Stimulated activated memory B cell treated with anti-CD40 and anti-IgM and Interleukin-4, amounts not matched to agents 10 μg/mL and 1 μg/mL and 100 μg/mL, for 72 hours (primary cell): ENCODE measurements at regions not wholly inside any gene's neighbourhood (a gene's known extent, or its start where the extent isn't known, plus 50 kb on each side); places are given as distances from the start of the nearest gene placed in this dataset.

Source experiments
- ATAC-seq: fragments of 150-1000 bp; cut with Tn5 transposase; 2 replicates; pipeline ENCODE4 v1.10.0; 2021
- H3K27ac Mint-ChIP-seq: one replicate; pipeline ENCODE4 v1.8.0; 2022; ENCODE audit warnings: mild to moderate bottlenecking, mixed read lengths
- H3K27me3 Mint-ChIP-seq: one replicate; pipeline ENCODE4 v1.8.0; 2022; ENCODE audit warnings: mixed read lengths
- H3K36me3 Mint-ChIP-seq: one replicate; pipeline ENCODE4 v1.8.0; 2022; ENCODE audit warnings: mixed read lengths
- H3K4me1 Mint-ChIP-seq: one replicate; pipeline ENCODE4 v1.8.0; 2022; ENCODE audit warnings: mixed read lengths
- H3K4me3 Mint-ChIP-seq: one replicate; pipeline ENCODE4 v1.8.0; 2022; ENCODE audit warnings: mild to moderate bottlenecking, moderate library complexity, mixed read lengths
- H3K9me3 Mint-ChIP-seq: one replicate; pipeline ENCODE4 v1.8.0; 2022; ENCODE audit warnings: mixed read lengths

DNA sequence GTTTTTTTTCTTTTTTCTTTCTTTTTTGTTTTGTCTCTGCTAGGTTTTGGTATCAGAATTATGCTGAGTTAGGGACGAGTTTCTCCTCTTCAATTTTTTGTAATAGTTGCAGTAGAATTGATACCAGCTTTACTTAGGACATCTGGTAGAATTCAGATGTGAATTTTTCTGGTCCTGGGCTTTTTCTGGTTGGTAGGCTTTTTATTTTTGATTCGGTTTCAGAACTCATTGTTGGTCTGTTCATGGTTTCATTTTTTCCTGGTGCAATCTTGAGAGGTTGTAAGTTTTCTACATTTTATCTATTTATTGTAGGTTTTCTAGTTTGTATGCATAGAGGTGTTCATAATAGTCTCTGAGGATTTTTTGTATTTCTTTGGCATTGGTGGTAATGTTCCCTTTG lies 498.1 kb upstream of the CPEB2 start:
- H3K27ac Mint-ChIP-seq: no peak overlapping the region
- no peak for ATAC-seq
- no peak overlapping the region for H3K4me3 Mint-ChIP-seq
- no peaks in the 10 kb centered on the region for H3K36me3 Mint-ChIP-seq
- peaks cover 6% of the 10 kb centered on the region for H3K4me1 Mint-ChIP-seq
- H3K9me3 Mint-ChIP-seq: peaks cover 2% of the 10 kb centered on the region
- no peaks in the 10 kb centered on the region for H3K27me3 Mint-ChIP-seq

DNA sequence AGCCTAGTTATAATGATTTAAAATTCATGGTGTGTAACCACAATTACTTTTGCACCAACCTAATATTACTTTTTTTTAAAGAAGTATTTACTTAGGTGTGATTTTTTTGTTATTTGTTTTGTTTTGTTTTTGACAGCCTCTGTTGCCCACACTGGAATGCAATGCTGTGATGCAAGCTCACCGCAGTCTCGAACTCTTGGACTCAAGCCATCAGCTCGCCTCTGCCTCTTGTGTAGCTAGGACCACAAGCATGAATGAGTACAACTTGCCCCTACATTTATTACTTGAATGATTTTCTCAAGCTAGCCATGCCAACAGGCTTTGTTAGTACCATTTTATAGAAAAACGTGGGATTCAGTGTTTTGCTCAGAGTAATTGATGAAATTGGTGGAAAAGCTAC lies 488.8 kb upstream of the CPEB2 start:
- no peaks in the 10 kb centered on the region for H3K9me3 Mint-ChIP-seq
- H3K27ac Mint-ChIP-seq: no peak overlapping the region
- ATAC-seq: no peak
- no peak overlapping the region for H3K4me3 Mint-ChIP-seq
- no peaks in the 10 kb centered on the region for H3K27me3 Mint-ChIP-seq
- no peaks in the 10 kb centered on the region for H3K36me3 Mint-ChIP-seq
- H3K4me1 Mint-ChIP-seq: no peaks in the 10 kb centered on the region

DNA sequence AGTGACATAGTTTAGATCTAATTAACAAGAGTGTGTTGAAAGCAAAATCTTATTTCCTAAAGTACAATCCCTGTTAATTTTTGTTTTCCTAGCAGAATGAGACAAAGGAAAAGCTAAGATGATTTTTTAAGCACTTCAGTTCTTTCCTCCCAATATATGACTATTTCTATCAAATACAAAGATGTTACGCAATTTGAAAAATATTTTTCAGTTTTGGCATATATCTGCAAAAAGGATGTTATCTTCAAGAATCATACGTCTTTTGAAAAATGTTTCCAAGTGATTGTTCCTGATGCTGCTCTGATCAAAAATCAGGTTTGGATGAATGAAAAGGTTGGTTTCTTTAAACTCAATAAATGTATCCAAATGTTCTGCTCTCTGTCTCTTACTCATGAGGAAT lies 486.7 kb upstream of the CPEB2 start:
- no peaks in the 10 kb centered on the region for H3K27me3 Mint-ChIP-seq
- H3K27ac Mint-ChIP-seq: no peak overlapping the region
- no peaks in the 10 kb centered on the region for H3K36me3 Mint-ChIP-seq

DNA sequence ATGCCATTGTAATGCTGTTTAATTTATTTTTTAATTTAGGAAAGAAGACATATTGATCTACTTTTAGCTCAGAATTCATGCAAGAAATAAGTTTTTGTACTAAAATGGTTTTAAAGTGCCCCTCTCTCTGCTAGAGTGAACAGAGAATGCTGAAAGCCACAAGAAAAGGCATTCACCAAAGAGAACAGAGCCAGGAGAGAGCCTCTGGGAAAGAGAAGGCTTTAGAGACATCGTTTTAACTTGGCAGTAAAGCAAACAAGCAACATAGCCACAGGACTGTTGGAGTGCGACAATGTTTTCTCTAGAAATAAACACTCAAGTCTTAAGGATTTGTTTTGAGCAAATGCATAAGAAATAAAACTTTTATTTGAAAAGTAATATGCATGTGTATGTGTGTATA lies 484.1 kb upstream of the CPEB2 start:
- peaks cover under 1% of the 10 kb centered on the region for H3K9me3 Mint-ChIP-seq
- H3K27ac Mint-ChIP-seq: no peak overlapping the region
- H3K36me3 Mint-ChIP-seq: no peaks in the 10 kb centered on the region
- no peaks in the 10 kb centered on the region for H3K4me1 Mint-ChIP-seq
- no peak overlapping the region for H3K4me3 Mint-ChIP-seq
- H3K27me3 Mint-ChIP-seq: no peaks in the 10 kb centered on the region
- no peak for ATAC-seq

More for the DNA sequence above, 486.7 kb upstream of the CPEB2 start:
- no peaks in the 10 kb centered on the region for H3K4me1 Mint-ChIP-seq
- ATAC-seq: no peak
- H3K9me3 Mint-ChIP-seq: no peaks in the 10 kb centered on the region
- no peak overlapping the region for H3K4me3 Mint-ChIP-seq

DNA sequence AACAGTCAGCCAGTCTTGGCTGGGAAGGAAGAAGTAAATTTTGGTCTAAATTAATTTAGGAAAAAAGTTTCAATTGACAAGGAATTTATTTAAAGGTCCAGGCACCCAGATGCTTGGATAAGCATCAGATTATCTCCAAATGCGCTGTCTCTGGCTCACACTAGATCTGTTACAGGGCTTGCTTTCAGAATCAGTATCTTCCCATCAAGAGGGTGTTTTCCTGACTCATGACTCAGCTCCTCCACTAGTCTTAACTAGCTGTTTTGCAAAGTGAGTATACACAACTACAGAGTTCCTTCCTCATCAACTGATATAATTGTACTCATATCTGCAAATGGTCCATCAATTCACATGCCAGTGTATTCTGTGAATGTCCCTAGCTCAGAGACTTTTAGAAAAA lies 482.1 kb upstream of the CPEB2 start:
- Mint-ChIP-seq H3K4me3 (no peak overlapping the region), H3K27ac (no peak overlapping the region), H3K4me1 (no peaks in the 10 kb centered on the region), H3K9me3 (peaks cover 3% of the 10 kb centered on the region), H3K36me3 (no peaks in the 10 kb centered on the region), H3K27me3 (no peaks in the 10 kb centered on the region)
- ATAC-seq: no peak

DNA sequence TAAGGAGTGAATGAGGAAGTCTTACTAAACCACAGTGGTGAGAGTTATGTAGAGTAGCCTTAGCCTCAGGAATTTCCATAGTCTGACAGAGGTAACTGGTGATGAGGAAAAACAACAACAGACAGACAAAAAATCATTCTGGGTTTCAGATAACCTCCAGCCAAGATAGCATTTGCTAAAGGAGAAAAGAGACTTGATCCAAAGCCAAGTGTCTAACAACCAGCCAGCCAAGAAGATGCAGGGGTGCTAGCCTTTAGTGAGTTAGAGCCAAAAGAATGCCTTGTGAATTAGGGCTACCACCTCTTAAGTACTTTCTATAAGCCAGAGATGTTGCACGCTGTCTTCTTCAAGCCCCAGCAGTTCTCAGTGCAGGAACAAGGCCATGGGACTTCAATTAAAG lies 478.0 kb upstream of the CPEB2 start:
- no peaks in the 10 kb centered on the region for H3K27me3 Mint-ChIP-seq
- H3K4me1 Mint-ChIP-seq: no peaks in the 10 kb centered on the region
- H3K9me3 Mint-ChIP-seq: peaks cover 3% of the 10 kb centered on the region
- H3K36me3 Mint-ChIP-seq: no peaks in the 10 kb centered on the region
- H3K27ac Mint-ChIP-seq: no peak overlapping the region
- no peak for ATAC-seq
- H3K4me3 Mint-ChIP-seq: no peak overlapping the region

DNA sequence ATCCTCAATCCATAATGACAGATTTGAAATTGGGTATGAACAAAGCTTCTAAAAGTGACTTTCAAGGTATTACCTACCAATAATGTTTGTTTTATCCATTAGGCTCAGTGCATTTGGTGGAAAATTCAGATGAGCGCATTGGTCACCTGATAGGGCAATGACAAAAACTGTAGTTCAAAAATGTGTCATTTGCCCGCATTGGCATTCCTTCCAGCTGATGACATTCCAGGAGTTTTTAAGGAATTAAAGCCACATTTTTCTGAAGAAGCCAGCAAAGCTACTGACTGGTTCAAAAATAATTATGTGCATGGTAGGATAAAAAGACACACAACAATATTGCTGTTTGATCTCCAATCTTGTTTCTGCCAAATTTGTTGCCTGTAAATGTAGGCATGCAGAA lies 473.4 kb upstream of the CPEB2 start:
- no peaks in the 10 kb centered on the region for H3K9me3 Mint-ChIP-seq
- no peak for ATAC-seq

DNA sequence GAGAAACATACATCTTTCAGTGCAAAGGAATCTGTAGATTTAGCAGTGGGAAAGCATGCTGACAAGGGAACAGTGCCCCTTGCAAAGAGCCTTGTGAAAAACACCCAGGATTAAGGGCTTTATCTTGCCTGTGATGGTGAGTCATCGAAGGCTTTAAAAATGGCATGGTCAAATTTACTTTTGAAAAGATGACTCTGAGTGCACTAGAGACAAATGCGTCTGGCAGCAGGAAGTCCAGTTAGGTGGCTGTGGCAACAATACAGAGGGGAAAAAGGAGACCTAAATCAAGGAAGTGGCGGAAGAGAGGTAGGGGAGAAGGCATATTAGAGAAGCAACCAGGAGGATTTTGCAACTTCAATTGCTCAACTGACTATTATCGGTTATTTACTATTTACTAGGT lies 472.6 kb upstream of the CPEB2 start:
- Mint-ChIP-seq H3K27ac (no peak overlapping the region), H3K27me3 (no peaks in the 10 kb centered on the region), H3K36me3 (no peaks in the 10 kb centered on the region), H3K9me3 (no peaks in the 10 kb centered on the region), H3K4me3 (no peak overlapping the region), H3K4me1 (peaks cover 6% of the 10 kb centered on the region)
- no peak for ATAC-seq

More for the DNA sequence above, 473.4 kb upstream of the CPEB2 start:
- Mint-ChIP-seq H3K27me3 (no peaks in the 10 kb centered on the region), H3K4me1 (peaks cover 6% of the 10 kb centered on the region), H3K36me3 (no peaks in the 10 kb centered on the region), H3K4me3 (no peak overlapping the region), H3K27ac (no peak overlapping the region)

DNA sequence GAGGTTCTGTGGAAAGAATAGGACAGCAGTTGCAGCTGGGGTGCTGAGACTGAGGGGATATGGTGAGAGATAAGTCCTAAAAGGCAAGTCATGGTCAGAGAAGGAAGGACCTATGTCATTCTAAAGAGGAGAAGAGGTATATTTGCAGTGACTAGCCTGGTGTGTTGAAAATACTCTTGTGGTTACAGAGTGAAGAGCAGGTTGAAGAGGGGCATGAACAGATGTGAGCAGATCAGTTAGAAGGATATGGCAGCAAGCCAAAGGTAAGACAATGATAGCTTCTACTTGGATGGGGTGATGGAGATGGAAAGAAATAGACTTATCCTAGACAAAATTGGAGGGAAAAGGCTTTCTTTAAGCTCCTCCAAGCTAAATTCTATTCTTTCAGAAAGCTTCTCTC lies 469.8 kb upstream of the CPEB2 start:
- H3K27ac Mint-ChIP-seq: no peak overlapping the region
- no peaks in the 10 kb centered on the region for H3K36me3 Mint-ChIP-seq
- H3K4me3 Mint-ChIP-seq: no peak overlapping the region
- no peak for ATAC-seq
- H3K4me1 Mint-ChIP-seq: peaks cover 6% of the 10 kb centered on the region
- no peaks in the 10 kb centered on the region for H3K9me3 Mint-ChIP-seq
- H3K27me3 Mint-ChIP-seq: no peaks in the 10 kb centered on the region

DNA sequence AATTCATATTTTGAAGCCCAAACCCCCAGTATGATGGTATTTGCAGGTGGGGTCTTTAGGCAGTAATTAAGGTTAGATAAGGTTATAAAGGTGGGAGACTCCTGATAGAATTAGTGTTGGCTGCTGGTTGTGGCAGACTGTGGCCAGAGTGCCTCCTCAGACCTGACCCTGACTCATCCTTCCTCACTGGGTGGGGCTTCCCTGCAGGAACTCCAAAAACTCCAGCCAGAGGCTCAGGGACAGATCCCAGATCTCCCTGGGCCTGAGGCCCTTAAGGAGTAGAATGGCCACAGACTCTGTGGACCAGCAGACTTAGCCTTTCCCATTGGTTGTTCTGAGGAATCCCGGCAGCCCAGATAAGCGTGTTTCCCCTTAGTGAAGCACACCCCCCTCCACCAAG lies 463.0 kb upstream of the CPEB2 start:
- ATAC-seq: no peak
- H3K27me3 Mint-ChIP-seq: peaks cover 10% of the 10 kb centered on the region
- no peaks in the 10 kb centered on the region for H3K36me3 Mint-ChIP-seq
- H3K4me1 Mint-ChIP-seq: no peaks in the 10 kb centered on the region
- H3K4me3 Mint-ChIP-seq: no peak overlapping the region
- no peak overlapping the region for H3K27ac Mint-ChIP-seq
- peaks cover 5% of the 10 kb centered on the region for H3K9me3 Mint-ChIP-seq

DNA sequence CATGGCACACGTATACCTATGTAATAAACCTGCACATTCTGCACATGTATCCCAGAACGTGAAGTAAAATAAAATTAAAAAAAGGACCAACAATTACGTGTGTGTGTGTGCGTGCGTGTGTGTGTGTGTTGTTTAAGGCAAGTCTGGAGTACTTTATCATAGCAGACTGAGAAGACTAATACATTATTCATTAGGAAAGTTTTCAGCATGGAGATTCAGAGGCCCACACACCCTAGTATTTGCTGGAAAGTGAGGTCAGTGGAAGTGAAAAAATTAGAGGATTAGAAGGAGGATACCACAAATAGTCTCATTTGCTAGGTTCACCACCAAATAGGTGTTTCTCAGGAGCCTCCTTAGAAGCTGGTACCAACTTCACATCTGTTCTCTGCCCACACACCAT lies 457.1 kb upstream of the CPEB2 start:
- Mint-ChIP-seq H3K27me3 (no peaks in the 10 kb centered on the region), H3K9me3 (peaks cover 5% of the 10 kb centered on the region), H3K4me1 (no peaks in the 10 kb centered on the region), H3K27ac (no peak overlapping the region), H3K4me3 (no peak overlapping the region), H3K36me3 (no peaks in the 10 kb centered on the region)
- no peak for ATAC-seq

DNA sequence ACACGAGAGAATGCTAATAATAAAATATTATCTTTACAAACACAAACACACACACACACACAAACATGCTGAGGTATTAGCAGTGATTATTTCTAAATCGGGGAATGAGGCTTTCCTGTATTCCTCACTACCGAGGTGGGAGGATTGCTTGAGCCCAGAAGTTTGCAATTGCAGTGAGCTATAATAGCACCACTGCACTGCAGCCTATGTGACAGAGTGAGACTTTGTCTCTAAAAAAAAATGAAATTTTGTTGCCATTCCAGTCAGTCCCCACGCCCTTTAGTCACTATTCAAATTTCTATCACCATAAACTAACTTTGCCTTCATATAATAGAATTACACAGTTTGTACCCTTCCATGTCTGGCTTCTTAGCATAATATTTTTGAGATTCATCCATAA lies 456.5 kb upstream of the CPEB2 start:
- H3K27ac Mint-ChIP-seq: no peak overlapping the region
- no peak for ATAC-seq
- H3K27me3 Mint-ChIP-seq: no peaks in the 10 kb centered on the region
- peaks cover 5% of the 10 kb centered on the region for H3K9me3 Mint-ChIP-seq
- H3K4me1 Mint-ChIP-seq: no peaks in the 10 kb centered on the region
- H3K4me3 Mint-ChIP-seq: no peak overlapping the region
- no peaks in the 10 kb centered on the region for H3K36me3 Mint-ChIP-seq

DNA sequence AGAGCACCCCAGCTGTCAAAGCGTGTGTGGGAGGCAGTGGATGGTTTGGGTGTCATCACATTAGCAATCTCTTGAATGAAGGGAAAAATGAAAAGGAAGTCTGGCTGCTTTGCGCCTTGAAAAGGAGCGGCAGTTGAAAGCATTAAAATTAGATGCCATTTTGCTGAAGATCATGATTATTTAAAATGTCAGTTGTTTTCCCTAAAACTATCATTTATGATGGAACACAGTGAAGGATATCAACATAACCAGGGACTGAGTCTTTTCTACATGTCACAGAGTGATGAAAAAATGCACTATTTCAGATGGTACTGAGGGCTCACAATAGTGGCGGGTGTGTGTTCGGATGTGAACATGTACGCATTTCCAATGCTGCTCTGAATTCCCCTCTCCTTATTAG lies 450.2 kb upstream of the CPEB2 start:
- Mint-ChIP-seq H3K9me3 (no peaks in the 10 kb centered on the region), H3K4me1 (no peaks in the 10 kb centered on the region), H3K36me3 (no peaks in the 10 kb centered on the region), H3K4me3 (no peak overlapping the region), H3K27me3 (no peaks in the 10 kb centered on the region), H3K27ac (no peak overlapping the region)
- no peak for ATAC-seq

DNA sequence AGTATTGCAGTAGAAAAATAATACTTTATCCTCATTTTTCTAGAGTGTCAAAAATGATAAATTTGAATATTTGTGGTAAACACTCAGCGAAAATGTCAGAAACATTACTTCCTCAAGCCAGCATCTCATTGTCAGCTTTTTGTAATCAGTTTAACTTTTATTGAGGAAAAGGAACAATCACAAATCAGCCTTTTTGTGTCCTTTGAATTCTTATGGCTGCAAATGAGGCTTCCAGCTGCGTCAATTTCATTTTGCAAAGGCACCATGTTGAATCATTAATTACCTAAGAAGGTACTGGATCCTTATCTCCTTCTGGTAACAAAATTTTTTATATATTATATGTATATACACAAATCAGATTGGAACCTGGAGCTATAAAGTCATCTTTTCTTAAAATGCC lies 442.6 kb upstream of the CPEB2 start:
- no peak for ATAC-seq
- peaks cover 17% of the 10 kb centered on the region for H3K27me3 Mint-ChIP-seq

DNA sequence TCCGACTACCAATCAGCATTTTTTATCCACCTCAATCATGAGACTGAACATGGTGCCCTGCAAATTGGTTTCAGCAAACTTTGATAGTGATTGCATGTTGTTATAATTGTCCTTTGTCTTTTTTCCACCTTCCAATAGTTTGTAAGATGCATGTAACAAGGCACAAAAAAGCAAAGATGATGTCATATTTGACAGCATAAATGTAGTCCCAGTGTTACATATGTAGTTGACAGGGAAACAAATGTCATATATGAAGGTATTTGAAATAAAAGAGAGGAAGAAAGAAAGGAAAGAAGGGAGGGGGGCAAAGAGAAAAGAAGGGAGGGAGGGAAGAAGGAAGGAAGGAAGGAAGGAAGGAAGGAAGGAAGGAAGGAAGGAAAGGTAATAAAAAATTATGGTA lies 441.7 kb upstream of the CPEB2 start:
- H3K27ac Mint-ChIP-seq: no peak overlapping the region
- H3K9me3 Mint-ChIP-seq: peaks cover 4% of the 10 kb centered on the region
- no peaks in the 10 kb centered on the region for H3K4me1 Mint-ChIP-seq
- no peak overlapping the region for H3K4me3 Mint-ChIP-seq
- no peaks in the 10 kb centered on the region for H3K36me3 Mint-ChIP-seq
- ATAC-seq: no peak
- peaks cover 21% of the 10 kb centered on the region for H3K27me3 Mint-ChIP-seq

More for the DNA sequence above, 442.6 kb upstream of the CPEB2 start:
- Mint-ChIP-seq H3K4me3 (no peak overlapping the region), H3K9me3 (peaks cover 1% of the 10 kb centered on the region), H3K4me1 (no peaks in the 10 kb centered on the region), H3K27ac (no peak overlapping the region), H3K36me3 (no peaks in the 10 kb centered on the region)

DNA sequence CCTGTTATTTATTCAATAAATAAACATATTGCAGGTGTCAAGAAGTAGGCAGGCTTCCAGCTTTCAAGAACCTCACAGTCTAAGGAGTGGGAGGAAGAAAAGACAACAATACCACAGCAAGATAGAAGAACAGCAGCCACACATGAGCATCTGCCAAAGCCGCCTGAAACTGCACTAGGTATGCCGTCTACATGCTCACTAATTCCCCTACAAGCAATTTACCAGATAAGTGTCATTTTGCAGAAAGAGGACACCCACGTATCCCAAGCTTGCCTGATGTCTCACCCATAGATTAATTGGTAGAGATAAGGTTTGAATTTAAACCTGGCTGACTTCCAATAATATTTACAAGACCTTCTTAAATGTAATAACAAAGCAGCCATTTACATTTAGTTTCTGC lies 439.4 kb upstream of the CPEB2 start:
- Mint-ChIP-seq H3K9me3 (peaks cover 7% of the 10 kb centered on the region), H3K4me3 (no peak overlapping the region), H3K36me3 (no peaks in the 10 kb centered on the region), H3K27me3 (peaks cover 21% of the 10 kb centered on the region), H3K27ac (no peak overlapping the region), H3K4me1 (no peaks in the 10 kb centered on the region)
- no peak for ATAC-seq

DNA sequence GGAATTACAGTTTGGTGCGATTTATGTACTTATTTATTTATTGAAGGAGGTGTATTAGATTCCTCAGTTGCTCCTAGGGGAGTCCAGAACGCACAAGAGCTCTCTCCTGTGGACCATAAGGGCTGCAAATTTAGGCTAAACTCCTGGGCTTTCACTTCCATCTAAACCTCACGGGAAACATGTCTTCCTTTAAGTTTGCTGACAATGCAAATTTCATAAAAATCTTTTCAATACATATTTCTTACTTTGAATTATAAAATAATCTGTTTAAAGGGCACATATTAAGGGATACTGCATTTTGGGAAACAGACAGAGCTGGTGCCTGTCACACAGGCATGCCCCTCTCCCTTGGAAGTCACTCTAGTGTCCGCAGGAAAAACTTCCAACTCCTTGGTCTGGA lies 438.0 kb upstream of the CPEB2 start:
- no peak for ATAC-seq
- H3K36me3 Mint-ChIP-seq: no peaks in the 10 kb centered on the region
- H3K4me1 Mint-ChIP-seq: no peaks in the 10 kb centered on the region
- H3K4me3 Mint-ChIP-seq: no peak overlapping the region
- H3K27me3 Mint-ChIP-seq: peaks cover 21% of the 10 kb centered on the region
- no peak overlapping the region for H3K27ac Mint-ChIP-seq
- H3K9me3 Mint-ChIP-seq: peaks cover 7% of the 10 kb centered on the region
